ENCODE measurements at regions not wholly inside any gene's neighbourhood (a gene's known extent, or its start where the extent isn't known, plus 50 kb on each side); places are given as distances from the start of the nearest gene placed in this dataset.

DNA sequence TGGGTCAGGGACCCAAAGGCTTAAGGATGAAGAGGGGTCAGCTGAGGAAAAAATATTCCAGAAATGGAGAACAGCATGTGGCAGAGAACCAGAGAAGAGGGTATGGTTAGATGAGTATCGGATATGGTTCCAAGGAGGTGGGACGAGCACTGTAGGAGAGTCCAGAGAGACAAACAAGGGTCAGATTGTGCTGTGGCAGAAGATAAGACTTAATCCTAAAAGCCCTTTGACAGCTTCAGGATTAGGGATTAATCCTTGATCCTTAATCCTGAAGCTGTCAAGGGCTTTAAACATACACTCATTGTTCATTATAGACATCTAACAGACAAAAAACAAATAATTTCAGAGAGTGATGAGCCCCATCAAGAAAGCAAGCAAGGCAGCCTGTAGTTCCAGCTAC, 124.0 kb downstream of the SPTSSA start:
- TF ChIP-seq, protein P1, sequence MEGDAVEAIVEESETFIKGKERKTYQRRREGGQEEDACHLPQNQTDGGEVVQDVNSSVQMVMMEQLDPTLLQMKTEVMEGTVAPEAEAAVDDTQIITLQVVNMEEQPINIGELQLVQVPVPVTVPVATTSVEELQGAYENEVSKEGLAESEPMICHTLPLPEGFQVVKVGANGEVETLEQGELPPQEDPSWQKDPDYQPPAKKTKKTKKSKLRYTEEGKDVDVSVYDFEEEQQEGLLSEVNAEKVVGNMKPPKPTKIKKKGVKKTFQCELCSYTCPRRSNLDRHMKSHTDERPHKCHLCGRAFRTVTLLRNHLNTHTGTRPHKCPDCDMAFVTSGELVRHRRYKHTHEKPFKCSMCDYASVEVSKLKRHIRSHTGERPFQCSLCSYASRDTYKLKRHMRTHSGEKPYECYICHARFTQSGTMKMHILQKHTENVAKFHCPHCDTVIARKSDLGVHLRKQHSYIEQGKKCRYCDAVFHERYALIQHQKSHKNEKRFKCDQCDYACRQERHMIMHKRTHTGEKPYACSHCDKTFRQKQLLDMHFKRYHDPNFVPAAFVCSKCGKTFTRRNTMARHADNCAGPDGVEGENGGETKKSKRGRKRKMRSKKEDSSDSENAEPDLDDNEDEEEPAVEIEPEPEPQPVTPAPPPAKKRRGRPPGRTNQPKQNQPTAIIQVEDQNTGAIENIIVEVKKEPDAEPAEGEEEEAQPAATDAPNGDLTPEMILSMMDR (IDR thresholded peaks at IDR 0.05; ENCODE audit: extremely low read depth in 1 of 2, insufficient read depth in 1 of 2, low read depth in 1 of 2, low read length in 2 of 2) = no peak
- TF ChIP-seq POLR2A (IDR thresholded peaks at IDR 0.05; ENCODE audit: low read depth, low read length) (no peak), EZH2 (IDR thresholded peaks at IDR 0.05; ENCODE audit: borderline replicate concordance, low read depth, low read length, severe bottlenecking) (no peak), POLR2AphosphoS5 (IDR thresholded peaks at IDR 0.05; ENCODE audit: insufficient read depth, low read depth, low read length) (no peak)
- TF ChIP-seq, protein P2, sequence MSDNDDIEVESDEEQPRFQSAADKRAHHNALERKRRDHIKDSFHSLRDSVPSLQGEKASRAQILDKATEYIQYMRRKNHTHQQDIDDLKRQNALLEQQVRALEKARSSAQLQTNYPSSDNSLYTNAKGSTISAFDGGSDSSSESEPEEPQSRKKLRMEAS (IDR thresholded peaks at IDR 0.05; ENCODE audit: insufficient read depth, insufficient read length) = no peak

All from endothelial cell of umbilical vein (primary cell).